Loucy (cell line): ENCODE measurements at regions not wholly inside any gene's neighbourhood (a gene's known extent, or its start where the extent isn't known, plus 50 kb on each side); places are given as distances from the start of the nearest gene placed in this dataset.

Source experiments
- CTCF ChIP-seq: fragments of 200-600 bp; sonication (generic); conservative IDR thresholded peaks from 2 replicates; pipeline ENCODE4 v1.5.1; 2014; ENCODE audit warnings: mild to moderate bottlenecking, antibody characterized with exemption, low read length
- EZH2phosphoT487 ChIP-seq: fragments of 200-600 bp; IDR thresholded peaks from 2 replicates; pipeline ENCODE4 v1.6.1; 2018; ENCODE audit warnings: antibody characterized with exemption, mild to moderate bottlenecking, moderate library complexity, borderline replicate concordance

- TF ChIP-seq CTCF (no peak), EZH2phosphoT487 (no peak)
Observed at GRCh38 chr5:81907012-81907635, 64.7 kb upstream of the ATG10 start.
